ENCODE measurements at regions not wholly inside any gene's neighbourhood (a gene's known extent, or its start where the extent isn't known, plus 50 kb on each side); places are given as distances from the start of the nearest gene placed in this dataset.

DNA sequence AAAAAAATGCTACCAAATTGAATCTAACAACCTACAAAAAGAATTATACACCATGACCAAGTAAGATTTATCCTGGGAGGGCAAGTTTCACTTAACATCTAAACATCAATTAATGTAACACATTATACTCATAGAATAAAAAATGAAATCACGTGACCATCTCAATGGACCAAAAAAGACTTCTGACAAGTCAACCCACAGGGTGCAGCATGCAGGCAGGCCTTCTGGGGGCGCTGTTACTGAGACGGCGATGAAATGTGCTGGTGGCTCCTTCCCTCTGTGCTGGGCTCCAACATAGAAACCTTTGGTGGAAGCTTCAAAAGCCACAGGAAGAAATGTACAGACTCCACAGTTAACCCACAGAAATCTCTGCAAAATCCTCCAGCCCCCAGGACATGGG is 103.1 kb downstream of the INHBA start:
- ChIA-PET POLR2A (no interaction called here), SMC1A (ENCODE audit: uncharacterized antibody, unreplicated experiment) (no interaction called here), CTCF (no interaction called here), RAD21 (ENCODE audit: unreplicated experiment) (no interaction called here)
- Histone ChIP-seq H3K27ac (ENCODE audit: control insufficient read depth, insufficient read depth) (no peak overlapping the region), H3K36me3 (ENCODE audit: control insufficient read depth in 2 of 2, insufficient read depth in 2 of 2, low read length in 1 of 2) (no peaks in the 10 kb centered on the region), H3K4me1 (ENCODE audit: control insufficient read depth, insufficient read depth, low read length) (no peaks in the 10 kb centered on the region), H3K79me2 (ENCODE audit: control insufficient read depth, insufficient read depth, low read length) (no peaks in the 10 kb centered on the region), H2AFZ (ENCODE audit: control insufficient read depth, low read depth, low read length) (no peak overlapping the region), H4K20me1 (ENCODE audit: control insufficient read depth, insufficient read depth) (no peaks in the 10 kb centered on the region), H3K4me2 (ENCODE audit: control insufficient read depth, insufficient read depth) (no peak overlapping the region), H3K4me3 (no peak overlapping the region), H3K27me3 (replicated peaks in 1 of 2; ENCODE audit: control insufficient read depth in 2 of 2, insufficient read depth in 2 of 2, low read length in 1 of 2) (no peaks in the 10 kb centered on the region), H3K9me3 (replicated peaks; ENCODE audit: control insufficient read depth, insufficient read depth, low read length) (no peaks in the 10 kb centered on the region), H3K9ac (ENCODE audit: control insufficient read depth, insufficient read depth, low read length) (no peak overlapping the region)
- DNase-seq (ENCODE audit: low read depth, low spot score) (no peak), FAIRE-seq (no peak), ATAC-seq (no peak)
- no TSS peak for BruUV-seq (replicated peaks)
- 0% methylated on average over 4 of the region's 4 CpGs for WGBS (ENCODE audit: insufficient coverage, insufficient replicate concordance, low lambda C conversion rate, missing lambda C conversion rate)
- TF ChIP-seq, protein P1, sequence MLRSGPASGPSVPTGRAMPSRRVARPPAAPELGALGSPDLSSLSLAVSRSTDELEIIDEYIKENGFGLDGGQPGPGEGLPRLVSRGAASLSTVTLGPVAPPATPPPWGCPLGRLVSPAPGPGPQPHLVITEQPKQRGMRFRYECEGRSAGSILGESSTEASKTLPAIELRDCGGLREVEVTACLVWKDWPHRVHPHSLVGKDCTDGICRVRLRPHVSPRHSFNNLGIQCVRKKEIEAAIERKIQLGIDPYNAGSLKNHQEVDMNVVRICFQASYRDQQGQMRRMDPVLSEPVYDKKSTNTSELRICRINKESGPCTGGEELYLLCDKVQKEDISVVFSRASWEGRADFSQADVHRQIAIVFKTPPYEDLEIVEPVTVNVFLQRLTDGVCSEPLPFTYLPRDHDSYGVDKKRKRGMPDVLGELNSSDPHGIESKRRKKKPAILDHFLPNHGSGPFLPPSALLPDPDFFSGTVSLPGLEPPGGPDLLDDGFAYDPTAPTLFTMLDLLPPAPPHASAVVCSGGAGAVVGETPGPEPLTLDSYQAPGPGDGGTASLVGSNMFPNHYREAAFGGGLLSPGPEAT (IDR thresholded peaks at IDR 0.05; ENCODE audit: low read depth) = no peak
- TF ChIP-seq ZNF622 (IDR thresholded peaks at IDR 0.05) = no peak
- no peak for TF ChIP-seq E2F4 (IDR thresholded peaks at IDR 0.05; ENCODE audit: low read depth, low read length)
- no peak for TF ChIP-seq TARDBP (IDR thresholded peaks at IDR 0.05; ENCODE audit: borderline replicate concordance)
- 0 out of 2 replicates have a peak, but pooled peaks have one; percentile 41 for TF ChIP-seq RAD51 (IDR thresholded peaks at IDR 0.05)
- no peak for TF ChIP-seq SMARCA5 (IDR thresholded peaks at IDR 0.05)
- TF ChIP-seq EZH2 (IDR thresholded peaks at IDR 0.05; ENCODE audit: borderline replicate concordance, control insufficient read depth, low read depth, low read length) = no peak
- in situ Hi-C loops (cut with MboI) = no loop called here
- intact Hi-C loops (cut with micrococcal nuclease; ENCODE audit: unreplicated experiment) = no loop called here

All from GM12878 (cell line).